ENCODE measurements at regions not wholly inside any gene's neighbourhood (a gene's known extent, or its start where the extent isn't known, plus 50 kb on each side); places are given as distances from the start of the nearest gene placed in this dataset.

GRCh38 chr15:98067339-98067738 lies 106.8 kb downstream of the ARRDC4 start:
- ATAC-seq (no peak), DNase-seq (ENCODE audit: low read depth, low spot score) (no peak)
- ChIA-PET POLR2A (no interaction called here), CTCF (no interaction called here), RAD21 (ENCODE audit: low non-redundant PET in 1 of 2, low total read pairs in 2 of 2, uncharacterized antibody in 2 of 2, unreplicated experiment in 2 of 2) (no interaction called here)
- no peak overlapping the region for H3K27ac ChIP-seq (ENCODE audit: low read depth, low read length)
- H4K20me1 ChIP-seq (ENCODE audit: insufficient read depth), result no peaks in the 10 kb centered on the region
- H3K9me3 ChIP-seq (ENCODE audit: control insufficient read depth in 1 of 2, insufficient read depth in 1 of 2, low read depth in 1 of 2, low read length in 2 of 2), result no peaks in the 10 kb centered on the region
- H3K9ac ChIP-seq (ENCODE audit: low read length), result no peak overlapping the region
- 0 out of 2 replicates have a peak, but pooled peaks cover 11% of the 10 kb centered on the region for H3K27me3 ChIP-seq (ENCODE audit: insufficient read depth, low read length)
- no peak for TF ChIP-seq CEBPB (IDR thresholded peaks at IDR 0.05; ENCODE audit: low read depth)
- no peak for TF ChIP-seq CTCF (IDR thresholded peaks at IDR 0.05 in 2 of 3, conservative IDR thresholded peaks at IDR 0.05 in 1 of 3; ENCODE audit: borderline replicate concordance in 1 of 3, insufficient read depth in 1 of 3, low read depth in 2 of 3, low read length in 2 of 3)
- TF ChIP-seq ZNF274 (IDR thresholded peaks at IDR 0.05; ENCODE audit: low read depth, low read length), result no peak
- no peak for TF ChIP-seq RAD21 (IDR thresholded peaks at IDR 0.05; ENCODE audit: low read depth)
- TF ChIP-seq CBX3 (IDR thresholded peaks at IDR 0.05; ENCODE audit: low read depth), result no peak
- TF ChIP-seq EGR1 (IDR thresholded peaks at IDR 0.05; ENCODE audit: low read depth), result no peak
- no peak for TF ChIP-seq TCF7L2 (IDR thresholded peaks at IDR 0.05; ENCODE audit: borderline replicate concordance, extremely low read depth, insufficient read depth, insufficient read length)
- TF ChIP-seq SP1 (IDR thresholded peaks at IDR 0.05; ENCODE audit: low read depth), result no peak
- TF ChIP-seq REST (IDR thresholded peaks at IDR 0.05; ENCODE audit: low read depth), result no peak
- no peaks in the 10 kb centered on the region for H3K9me2 ChIP-seq (ENCODE audit: insufficient read depth)
- BruUV-seq (replicated peaks), result no TSS peak
- intact Hi-C loops (cut with micrococcal nuclease), result no loop called here
- H3K4me2 ChIP-seq (ENCODE audit: low read length), result no peak overlapping the region
- no peaks in the 10 kb centered on the region for H3K36me3 ChIP-seq (ENCODE audit: control insufficient read depth in 1 of 2, insufficient read depth in 2 of 2, low read length in 2 of 2)
- H2AFZ ChIP-seq (ENCODE audit: low read depth, low read length, poor library complexity, severe bottlenecking), result no peak overlapping the region
- no peak overlapping the region for H3K4me3 ChIP-seq (replicated peaks in 1 of 2; ENCODE audit: low read depth in 1 of 2, low read length in 2 of 2)
- H3K4me1 ChIP-seq (ENCODE audit: control insufficient read depth in 1 of 2, insufficient read depth in 2 of 2, low read length in 2 of 2), result no peaks in the 10 kb centered on the region
- no peaks in the 10 kb centered on the region for H3K79me2 ChIP-seq (ENCODE audit: insufficient read depth, low read length)
